Peyer's patch (tissue), 4 donors: ENCODE measurements at regions not wholly inside any gene's neighbourhood (a gene's known extent, or its start where the extent isn't known, plus 50 kb on each side); places are given as distances from the start of the nearest gene placed in this dataset.

Experiments used
- DNase-seq, 3 donors: peaks; one replicate each; pipeline ENCODE4 v3.0.0-alpha.2; 2017 to 2019
- H3K27ac ChIP-seq, 4 donors: fragments of 200-600 bp; sonication (generic); one replicate each; pipeline ENCODE4 v1.5.1; 2016 to 2019
- H3K27me3 ChIP-seq, 2 donors: fragments of 200-600 bp; sonication (generic); one replicate each; pipeline ENCODE4 v1.5.1; 2019
- H3K36me3 ChIP-seq, 3 donors: fragments of 200-600 bp; sonication (generic); one replicate each; pipeline ENCODE4 v1.5.1; 2016 to 2019
- H3K4me1 ChIP-seq, 4 donors: fragments of 200-600 bp; sonication (generic); one replicate each; pipeline ENCODE4 v1.5.1; 2016 to 2019
- H3K4me3 ChIP-seq, 4 donors: fragments of 200-600 bp; sonication (generic); 1 replicate in 3 of 4; 2 replicates in 1 of 4; pipeline ENCODE4 v1.5.1; 2016 to 2019; ENCODE audit warnings: mild to moderate bottlenecking in 1 of 4
- H3K9me3 ChIP-seq, 4 donors: fragments of 200-600 bp; sonication (generic); one replicate each; pipeline ENCODE4 v1.5.1; 2016 to 2019; ENCODE audit warnings: mild to moderate bottlenecking in 1 of 4
- CTCF ChIP-seq, 6 experiments: fragments of 450-650 bp in 4 of 6; fragments of 200-600 bp in 2 of 6; sonication (generic) in 1 of 6; IDR thresholded peaks; one replicate each; pipeline ENCODE4 v1.5.1; 2017 to 2019; ENCODE audit warnings: antibody characterized with exemption in 6 of 6, mild to moderate bottlenecking in 3 of 6, moderate library complexity in 1 of 6
- POLR2A ChIP-seq, 2 donors: fragments of 450-650 bp; IDR thresholded peaks; one replicate each; pipeline ENCODE4 v1.5.1; 2017; ENCODE audit warnings: antibody characterized with exemption in 2 of 2, mild to moderate bottlenecking in 2 of 2, moderate library complexity in 2 of 2

GRCh38 chr3:164250923-164251322 is 827.4 kb downstream of the SI start:
- Histone ChIP-seq H3K36me3 (no peaks in the 10 kb centered on the region), H3K4me3 (no peak overlapping the region), H3K4me1 (no peaks in the 10 kb centered on the region), H3K27ac (no peak overlapping the region), H3K27me3 (no peaks in the 10 kb centered on the region), H3K9me3 (no peaks in the 10 kb centered on the region)
- no peak for TF ChIP-seq CTCF (IDR thresholded peaks at IDR 0.05)
- TF ChIP-seq POLR2A (IDR thresholded peaks at IDR 0.05): no peak
- no peak for DNase-seq

GRCh38 chr3:164236851-164237250 is 841.4 kb downstream of the SI start:
- no peak overlapping the region for H3K27ac ChIP-seq
- H3K9me3 ChIP-seq: no peaks in the 10 kb centered on the region
- H3K4me3 ChIP-seq: no peak overlapping the region
- no peak for DNase-seq
- H3K27me3 ChIP-seq: no peaks in the 10 kb centered on the region
- no peaks in the 10 kb centered on the region for H3K36me3 ChIP-seq
- no peak for TF ChIP-seq POLR2A (IDR thresholded peaks at IDR 0.05)
- no peak for TF ChIP-seq CTCF (IDR thresholded peaks at IDR 0.05)
- no peaks in the 10 kb centered on the region for H3K4me1 ChIP-seq

GRCh38 chr3:164235289-164236028 is 842.8 kb downstream of the SI start:
- no peaks in the 10 kb centered on the region for H3K9me3 ChIP-seq
- no peaks in the 10 kb centered on the region for H3K4me1 ChIP-seq
- H3K27me3 ChIP-seq: no peaks in the 10 kb centered on the region
- DNase-seq: no peak
- TF ChIP-seq CTCF (IDR thresholded peaks at IDR 0.05) (no peak), POLR2A (IDR thresholded peaks at IDR 0.05) (no peak)
- no peak overlapping the region for H3K27ac ChIP-seq
- no peaks in the 10 kb centered on the region for H3K36me3 ChIP-seq
- no peak overlapping the region for H3K4me3 ChIP-seq

GRCh38 chr3:164233951-164234350 is 844.3 kb downstream of the SI start:
- TF ChIP-seq CTCF (IDR thresholded peaks at IDR 0.05): no peak
- no peak for TF ChIP-seq POLR2A (IDR thresholded peaks at IDR 0.05)
- no peaks in the 10 kb centered on the region for H3K4me1 ChIP-seq
- no peak overlapping the region for H3K4me3 ChIP-seq
- H3K27ac ChIP-seq: no peak overlapping the region
- H3K36me3 ChIP-seq: no peaks in the 10 kb centered on the region
- no peaks in the 10 kb centered on the region for H3K9me3 ChIP-seq
- DNase-seq: no peak
- no peaks in the 10 kb centered on the region for H3K27me3 ChIP-seq

- Histone ChIP-seq H3K4me1 (no peaks in the 10 kb centered on the region), H3K4me3 (no peak overlapping the region), H3K9me3 (no peaks in the 10 kb centered on the region), H3K27me3 (no peaks in the 10 kb centered on the region), H3K36me3 (no peaks in the 10 kb centered on the region), H3K27ac (no peak overlapping the region)
- no peak for TF ChIP-seq POLR2A (IDR thresholded peaks at IDR 0.05)
- no peak for TF ChIP-seq CTCF (IDR thresholded peaks at IDR 0.05)
- no peak for DNase-seq
These were observed 846.6 kb downstream of the SI start for GRCh38 chr3:164231718-164232117.
